ENCODE measurements at regions not wholly inside any gene's neighbourhood (a gene's known extent, or its start where the extent isn't known, plus 50 kb on each side); places are given as distances from the start of the nearest gene placed in this dataset.
"Not testable (repeated sequence)": the region's sequence is repeated elsewhere in the genome, so short reads cannot be mapped to it uniquely, and the experiment has no call there.

GRCh38 chr13:32828711-32829110, 187.5 kb upstream of the KL start:
- no peak for DNase-seq (ENCODE audit: low read depth in 3 of 3, low spot score in 2 of 3)

- DNase-seq (ENCODE audit: low read depth in 3 of 3, low spot score in 2 of 3) = no peak
These were observed 187.0 kb upstream of the KL start for GRCh38 chr13:32829269-32829668.

- no peak for DNase-seq (ENCODE audit: low read depth in 3 of 3, low spot score in 2 of 3)
These were observed 186.4 kb upstream of the KL start for GRCh38 chr13:32829676-32830335.

GRCh38 chr13:32830336-32831031, 185.7 kb upstream of the KL start:
- DNase-seq (ENCODE audit: low read depth in 3 of 3, low spot score in 2 of 3) = no peak

GRCh38 chr13:32837307-32837972, 178.8 kb upstream of the KL start:
- DNase-seq (ENCODE audit: low read depth in 3 of 3, low spot score in 2 of 3) = no peak

- DNase-seq (ENCODE audit: low read depth in 3 of 3, low spot score in 2 of 3) = no peak
These were observed 178.0 kb upstream of the KL start for GRCh38 chr13:32837973-32838927.

- peak in 2 of 3 donors; percentile 72 to 76 for DNase-seq (ENCODE audit: low read depth in 3 of 3, low spot score in 2 of 3)
These were observed 177.3 kb upstream of the KL start for GRCh38 chr13:32838945-32839344.

- DNase-seq (ENCODE audit: low read depth in 3 of 3, low spot score in 2 of 3) = no peak
These were observed 176.1 kb upstream of the KL start for GRCh38 chr13:32840113-32840512.

GRCh38 chr13:32840989-32841713, 175.1 kb upstream of the KL start:
- DNase-seq (ENCODE audit: low read depth in 3 of 3, low spot score in 2 of 3) = no peak

GRCh38 chr13:32845952-32846950, 170.0 kb upstream of the KL start:
- DNase-seq (ENCODE audit: low read depth in 3 of 3, low spot score in 2 of 3) = no peak

GRCh38 chr13:32847976-32848375, 168.2 kb upstream of the KL start:
- DNase-seq (ENCODE audit: low read depth in 3 of 3, low spot score in 2 of 3) = not testable (repeated sequence)

- no peak for DNase-seq (ENCODE audit: low read depth in 3 of 3, low spot score in 2 of 3)
These were observed 166.9 kb upstream of the KL start for GRCh38 chr13:32849369-32849768.

GRCh38 chr13:32850316-32851052, 165.7 kb upstream of the KL start:
- no peak for DNase-seq (ENCODE audit: low read depth in 3 of 3, low spot score in 2 of 3)

GRCh38 chr13:32851083-32852069, 164.8 kb upstream of the KL start:
- no peak for DNase-seq (ENCODE audit: low read depth in 3 of 3, low spot score in 2 of 3)

- DNase-seq (ENCODE audit: low read depth in 3 of 3, low spot score in 2 of 3) = no peak
These were observed 163.7 kb upstream of the KL start for GRCh38 chr13:32852526-32852925.

GRCh38 chr13:32857077-32857476, 159.1 kb upstream of the KL start:
- no peak for DNase-seq (ENCODE audit: low read depth in 3 of 3, low spot score in 2 of 3)

- no peak for DNase-seq (ENCODE audit: low read depth in 3 of 3, low spot score in 2 of 3)
These were observed 158.5 kb upstream of the KL start for GRCh38 chr13:32857689-32858088.

Measured in right renal cortex interstitium (tissue), 3 donors.